ENCODE measurements at regions not wholly inside any gene's neighbourhood (a gene's known extent, or its start where the extent isn't known, plus 50 kb on each side); places are given as distances from the start of the nearest gene placed in this dataset.

- TF ChIP-seq CTCF (conservative IDR thresholded peaks at IDR 0.05; ENCODE audit: low read depth, low read length) (no peak), EZH2 (IDR thresholded peaks at IDR 0.05; ENCODE audit: low read length, unreplicated experiment) (no peak)
Measured at GRCh38 chr2:34808426-34808825, 1209.3 kb upstream of the FAM98A start.
